Urinary bladder (tissue), 3 donors: ENCODE measurements at regions not wholly inside any gene's neighbourhood (a gene's known extent, or its start where the extent isn't known, plus 50 kb on each side); places are given as distances from the start of the nearest gene placed in this dataset.

Source experiments
- DNase-seq: peaks from one replicate; pipeline ENCODE4 v3.0.0-alpha.2; 2015; ENCODE audit errors: extremely low spot score
- H3K27ac ChIP-seq: one replicate; pipeline ENCODE4 v1.5.1; 2013; ENCODE audit warnings: low read depth, mild to moderate bottlenecking, moderate library complexity
- H3K36me3 ChIP-seq: one replicate; pipeline ENCODE4 v1.6.1; 2013; ENCODE audit warnings: mild to moderate bottlenecking, moderate library complexity; ENCODE audit not compliant: insufficient read depth
- H3K4me1 ChIP-seq: one replicate; pipeline ENCODE4 v1.6.1; 2013; ENCODE audit warnings: mild to moderate bottlenecking, moderate library complexity; ENCODE audit not compliant: insufficient read depth
- H3K4me3 ChIP-seq: one replicate; pipeline ENCODE4 v1.5.1; 2013; ENCODE audit warnings: low read depth, low read length
- WGBS: extraction: QIAGEN DNeasy Blood & Tissue Kit; methylation state at CpG from one replicate; pipeline ENCODE4 v1.1.7; 2013; 5-methylcytosine and 5-hydroxymethylcytosine counted together
- donor health status: healthy with polysubstance abuse.
- donor health status: healthy.

- 72% methylated on average over 7 of the region's 7 CpGs for WGBS
- Histone ChIP-seq H3K4me3 (no peak overlapping the region), H3K27ac (no peak overlapping the region), H3K36me3 (no peaks in the 10 kb centered on the region), H3K4me1 (no peaks in the 10 kb centered on the region)
- no peak for DNase-seq
Measured at GRCh38 chr5:3542769-3543168, 52.9 kb upstream of the IRX1 start.

- WGBS = 66% methylated on average over 3 of the region's 3 CpGs
- H3K4me1 ChIP-seq = no peaks in the 10 kb centered on the region
- H3K27ac ChIP-seq = no peak overlapping the region
- no peak overlapping the region for H3K4me3 ChIP-seq
- no peaks in the 10 kb centered on the region for H3K36me3 ChIP-seq
- no peak for DNase-seq
Measured at GRCh38 chr5:3542158-3542557, 53.5 kb upstream of the IRX1 start.

GRCh38 chr5:3538886-3539285, 56.7 kb upstream of the IRX1 start:
- WGBS = 87% methylated on average over 8 of the region's 8 CpGs
- no peaks in the 10 kb centered on the region for H3K36me3 ChIP-seq
- no peaks in the 10 kb centered on the region for H3K4me1 ChIP-seq
- no peak for DNase-seq
- no peak overlapping the region for H3K27ac ChIP-seq
- no peak overlapping the region for H3K4me3 ChIP-seq

GRCh38 chr5:3537942-3538341, 57.7 kb upstream of the IRX1 start:
- H3K36me3 ChIP-seq = no peaks in the 10 kb centered on the region
- no peaks in the 10 kb centered on the region for H3K4me1 ChIP-seq
- WGBS = 91% methylated on average over 8 of the region's 8 CpGs
- no peak for DNase-seq
- H3K4me3 ChIP-seq = no peak overlapping the region
- H3K27ac ChIP-seq = no peak overlapping the region

GRCh38 chr5:3535414-3536211, 60.0 kb upstream of the IRX1 start:
- no peak for DNase-seq
- Histone ChIP-seq H3K27ac (no peak overlapping the region), H3K4me3 (no peak overlapping the region), H3K4me1 (no peaks in the 10 kb centered on the region), H3K36me3 (no peaks in the 10 kb centered on the region)
- 93% methylated on average over 60 of the region's 60 CpGs for WGBS

GRCh38 chr5:3534997-3535396, 60.6 kb upstream of the IRX1 start:
- no peak for DNase-seq
- Histone ChIP-seq H3K4me3 (no peak overlapping the region), H3K36me3 (no peaks in the 10 kb centered on the region), H3K4me1 (no peaks in the 10 kb centered on the region), H3K27ac (no peak overlapping the region)
- WGBS = 93% methylated on average over 13 of the region's 13 CpGs

- H3K36me3 ChIP-seq = no peaks in the 10 kb centered on the region
- 61% methylated on average over 8 of the region's 8 CpGs for WGBS
- H3K4me3 ChIP-seq = no peak overlapping the region
- no peak for DNase-seq
- H3K27ac ChIP-seq = no peak overlapping the region
- H3K4me1 ChIP-seq = no peaks in the 10 kb centered on the region
Measured at GRCh38 chr5:3531320-3531986, 64.2 kb upstream of the IRX1 start.

- DNase-seq = no peak
- no peak overlapping the region for H3K4me3 ChIP-seq
- no peak overlapping the region for H3K27ac ChIP-seq
- no peaks in the 10 kb centered on the region for H3K36me3 ChIP-seq
- no peaks in the 10 kb centered on the region for H3K4me1 ChIP-seq
- 76% methylated on average over 2 of the region's 2 CpGs for WGBS
Measured at GRCh38 chr5:3530251-3530650, 65.4 kb upstream of the IRX1 start.

- DNase-seq = no peak
- 46% methylated on average over 4 of the region's 4 CpGs for WGBS
- Histone ChIP-seq H3K27ac (no peak overlapping the region), H3K4me3 (no peak overlapping the region), H3K36me3 (no peaks in the 10 kb centered on the region), H3K4me1 (no peaks in the 10 kb centered on the region)
Measured at GRCh38 chr5:3526551-3527185, 69.0 kb upstream of the IRX1 start.

- H3K4me3 ChIP-seq = no peak overlapping the region
- H3K4me1 ChIP-seq = no peaks in the 10 kb centered on the region
- 93% methylated on average over 3 of the region's 3 CpGs for WGBS
- H3K36me3 ChIP-seq = no peaks in the 10 kb centered on the region
- DNase-seq = no peak
- H3K27ac ChIP-seq = no peak overlapping the region
Measured at GRCh38 chr5:3522491-3522890, 73.1 kb upstream of the IRX1 start.

GRCh38 chr5:3518576-3518975, 77.1 kb upstream of the IRX1 start:
- WGBS = 84% methylated on average over 9 of the region's 9 CpGs
- no peak for DNase-seq
- H3K4me3 ChIP-seq = no peak overlapping the region

GRCh38 chr5:3518051-3518450, 77.6 kb upstream of the IRX1 start:
- Histone ChIP-seq H3K27ac (no peak overlapping the region), H3K4me1 (no peaks in the 10 kb centered on the region), H3K4me3 (no peak overlapping the region), H3K36me3 (no peaks in the 10 kb centered on the region)
- WGBS = 80% methylated on average over 11 of the region's 11 CpGs
- no peak for DNase-seq

More at GRCh38 chr5:3518576-3518975, 77.1 kb upstream of the IRX1 start:
- H3K27ac ChIP-seq = no peak overlapping the region
- no peaks in the 10 kb centered on the region for H3K36me3 ChIP-seq
- no peaks in the 10 kb centered on the region for H3K4me1 ChIP-seq

- Histone ChIP-seq H3K4me1 (no peaks in the 10 kb centered on the region), H3K27ac (no peak overlapping the region), H3K4me3 (no peak overlapping the region), H3K36me3 (no peaks in the 10 kb centered on the region)
- no peak for DNase-seq
- 33% methylated on average over 9 of the region's 9 CpGs for whole genome bisulfite sequencing
Measured at GRCh38 chr5:3517348-3517747, 78.3 kb upstream of the IRX1 start.
